Neural crest cell (in vitro differentiated cells): ENCODE measurements at regions not wholly inside any gene's neighbourhood (a gene's known extent, or its start where the extent isn't known, plus 50 kb on each side); places are given as distances from the start of the nearest gene placed in this dataset.
A peak's percentile ranks its signal among the peaks of the same experiment; 100 is the strongest.

Source experiments
- DNase-seq: peaks from one replicate; pipeline ENCODE4 v3.0.0; 2021; ENCODE audit warnings: low read depth, mixed read lengths, low spot score
- H3K27ac Mint-ChIP-seq: one replicate; pipeline ENCODE4 v1.8.0; 2021; ENCODE audit warnings: mild to moderate bottlenecking, mixed read lengths; ENCODE audit not compliant: unreplicated experiment
- H3K27me3 Mint-ChIP-seq: 2 replicates; pipeline ENCODE4 v1.8.0; 2021; ENCODE audit warnings: low read depth, mild to moderate bottlenecking, mixed read lengths
- H3K36me3 Mint-ChIP-seq: 2 replicates; pipeline ENCODE4 v1.8.0; 2021; ENCODE audit warnings: low read depth, mild to moderate bottlenecking, mixed read lengths
- H3K4me1 Mint-ChIP-seq: 2 replicates; pipeline ENCODE4 v1.8.0; 2021; ENCODE audit warnings: mixed read lengths
- H3K4me3 Mint-ChIP-seq: one replicate; pipeline ENCODE4 v1.8.0; 2021; ENCODE audit warnings: mild to moderate bottlenecking, mixed read lengths
- H3K9me3 Mint-ChIP-seq: 2 replicates; pipeline ENCODE4 v1.8.0; 2021; ENCODE audit warnings: mixed read lengths
- TF ChIP-seq, protein P1 (sequence below): fragments of 200-600 bp; sonication (generic); conservative IDR thresholded peaks from 2 replicates; pipeline ENCODE4 v1.5.0; 2021; ENCODE audit warnings: antibody characterized with exemption, mild to moderate bottlenecking

DNA sequence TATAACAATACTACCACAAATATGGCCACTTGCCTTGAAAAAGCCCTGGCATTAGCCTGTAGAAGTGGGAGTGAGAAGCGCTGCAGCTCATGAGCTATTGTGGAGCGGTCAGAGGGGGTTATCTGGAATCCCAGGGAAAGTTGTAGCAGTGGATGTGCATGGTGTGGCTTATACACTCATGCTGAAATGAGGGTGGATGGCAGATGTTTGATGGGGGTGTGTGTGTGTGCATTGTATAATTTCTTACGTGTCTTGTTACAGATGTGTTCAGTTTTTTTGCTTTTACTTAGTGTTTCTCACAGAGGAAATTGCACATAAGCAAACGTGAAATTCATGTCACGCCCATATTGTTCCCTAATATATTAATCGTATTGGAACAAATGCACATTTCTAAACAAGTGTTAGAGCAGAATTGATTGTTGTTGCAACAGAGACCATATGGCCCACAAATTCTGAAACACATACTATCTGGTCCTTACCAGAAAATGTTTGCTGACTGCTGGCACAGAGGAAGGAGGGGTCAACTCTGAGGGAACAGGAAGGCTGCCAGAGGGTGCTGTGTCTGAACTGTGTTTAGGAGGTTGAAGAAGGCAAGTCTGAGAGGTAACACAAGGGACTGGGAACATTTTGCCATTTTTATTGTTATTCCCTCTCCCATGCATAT lies 200.0 kb upstream of the CFAP20DC start:
- Mint-ChIP-seq H3K4me3 (no peak overlapping the region), H3K27ac (peak overlapping the region; percentile 44), H3K36me3 (no peaks in the 10 kb centered on the region), H3K4me1 (peaks cover 50% of the 10 kb centered on the region), H3K9me3 (no peaks in the 10 kb centered on the region), H3K27me3 (no peaks in the 10 kb centered on the region)
- no peak for DNase-seq
- TF ChIP-seq, protein P1, sequence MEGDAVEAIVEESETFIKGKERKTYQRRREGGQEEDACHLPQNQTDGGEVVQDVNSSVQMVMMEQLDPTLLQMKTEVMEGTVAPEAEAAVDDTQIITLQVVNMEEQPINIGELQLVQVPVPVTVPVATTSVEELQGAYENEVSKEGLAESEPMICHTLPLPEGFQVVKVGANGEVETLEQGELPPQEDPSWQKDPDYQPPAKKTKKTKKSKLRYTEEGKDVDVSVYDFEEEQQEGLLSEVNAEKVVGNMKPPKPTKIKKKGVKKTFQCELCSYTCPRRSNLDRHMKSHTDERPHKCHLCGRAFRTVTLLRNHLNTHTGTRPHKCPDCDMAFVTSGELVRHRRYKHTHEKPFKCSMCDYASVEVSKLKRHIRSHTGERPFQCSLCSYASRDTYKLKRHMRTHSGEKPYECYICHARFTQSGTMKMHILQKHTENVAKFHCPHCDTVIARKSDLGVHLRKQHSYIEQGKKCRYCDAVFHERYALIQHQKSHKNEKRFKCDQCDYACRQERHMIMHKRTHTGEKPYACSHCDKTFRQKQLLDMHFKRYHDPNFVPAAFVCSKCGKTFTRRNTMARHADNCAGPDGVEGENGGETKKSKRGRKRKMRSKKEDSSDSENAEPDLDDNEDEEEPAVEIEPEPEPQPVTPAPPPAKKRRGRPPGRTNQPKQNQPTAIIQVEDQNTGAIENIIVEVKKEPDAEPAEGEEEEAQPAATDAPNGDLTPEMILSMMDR = no peak

DNA sequence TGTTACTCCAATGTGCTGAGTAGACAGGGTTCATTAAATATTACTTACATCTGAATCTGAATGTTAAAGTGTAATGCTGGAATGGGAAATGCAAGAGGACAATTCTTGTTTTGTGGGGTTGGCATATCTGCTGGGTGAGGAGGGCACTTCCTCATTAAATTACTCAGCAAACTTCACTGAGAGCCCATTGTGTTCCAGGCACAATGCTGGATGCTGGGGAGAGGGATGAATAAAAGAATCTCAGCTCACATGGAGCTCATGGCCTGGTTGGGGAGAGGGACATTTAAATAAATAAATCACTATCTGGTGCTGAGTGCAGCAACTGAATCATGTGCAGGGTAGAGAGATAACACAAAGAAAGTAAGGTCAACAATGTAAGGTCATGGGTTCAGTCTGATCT lies 199.2 kb upstream of the CFAP20DC start:
- no peaks in the 10 kb centered on the region for H3K36me3 Mint-ChIP-seq
- H3K9me3 Mint-ChIP-seq = no peaks in the 10 kb centered on the region
- H3K4me3 Mint-ChIP-seq = no peak overlapping the region
- H3K27me3 Mint-ChIP-seq = no peaks in the 10 kb centered on the region
- peaks cover 50% of the 10 kb centered on the region for H3K4me1 Mint-ChIP-seq
- no peak for DNase-seq
- TF ChIP-seq, protein P1 = no peak
- H3K27ac Mint-ChIP-seq = peak overlapping the region; percentile 4

DNA sequence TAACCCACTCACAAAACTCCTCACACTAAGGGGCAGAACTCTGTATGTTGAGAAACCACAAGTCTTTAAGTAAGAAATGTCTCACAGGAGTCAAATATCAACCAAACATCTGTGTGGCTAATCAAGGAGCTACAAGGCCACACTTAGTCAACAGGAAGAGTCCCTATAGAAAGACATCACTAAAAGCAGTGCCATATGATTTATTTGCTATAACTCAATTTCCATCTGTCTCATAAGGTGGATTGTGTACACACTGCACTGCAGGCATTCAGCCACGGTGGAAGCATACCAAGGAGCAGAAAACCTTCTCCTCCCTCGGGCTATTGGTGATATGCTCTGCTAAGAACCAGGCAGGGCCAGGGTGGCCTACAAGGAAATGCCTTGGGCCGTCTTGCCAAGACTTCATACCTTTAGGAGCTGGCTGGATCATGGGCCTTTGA lies 197.6 kb upstream of the CFAP20DC start:
- Mint-ChIP-seq H3K4me1 (peaks cover 49% of the 10 kb centered on the region), H3K9me3 (peaks cover 3% of the 10 kb centered on the region), H3K27ac (no peak overlapping the region), H3K36me3 (no peaks in the 10 kb centered on the region), H3K4me3 (no peak overlapping the region), H3K27me3 (no peaks in the 10 kb centered on the region)
- TF ChIP-seq, protein P1 = no peak
- DNase-seq = no peak

DNA sequence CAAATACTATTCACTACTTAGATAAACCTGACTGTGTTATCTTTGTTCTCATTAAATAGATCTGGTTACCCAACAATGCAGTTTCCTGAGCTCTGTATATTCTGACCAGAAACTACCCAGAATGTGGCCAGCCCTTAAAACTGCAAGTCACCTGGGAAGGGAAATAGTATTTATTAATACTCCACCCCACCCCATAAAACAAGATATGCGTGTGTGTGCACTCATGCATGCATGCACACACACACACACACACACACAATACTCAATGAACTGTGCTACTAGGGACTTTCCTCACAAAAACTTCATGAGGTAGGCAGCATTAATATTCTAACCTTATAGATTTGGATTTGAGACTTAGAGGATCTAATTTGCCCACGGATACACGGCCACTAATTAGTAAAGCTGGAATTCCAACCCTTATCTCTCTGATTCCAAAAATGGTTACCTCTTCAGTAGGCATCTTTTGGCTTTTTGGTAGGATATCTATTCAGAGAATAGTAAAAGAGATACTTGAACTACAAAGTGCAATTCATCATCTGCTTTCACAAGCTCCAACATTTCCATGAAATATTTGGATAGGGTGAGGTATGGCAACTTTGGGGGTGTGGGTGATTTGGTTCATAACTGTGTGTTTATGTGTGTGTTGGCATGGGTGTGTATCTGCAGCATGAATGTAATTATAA lies 197.0 kb upstream of the CFAP20DC start:
- TF ChIP-seq, protein P1 = no peak
- no peak for DNase-seq
- Mint-ChIP-seq H3K27ac (no peak overlapping the region), H3K27me3 (no peaks in the 10 kb centered on the region), H3K36me3 (no peaks in the 10 kb centered on the region), H3K9me3 (peaks cover 3% of the 10 kb centered on the region), H3K4me1 (peaks cover 45% of the 10 kb centered on the region), H3K4me3 (no peak overlapping the region)

DNA sequence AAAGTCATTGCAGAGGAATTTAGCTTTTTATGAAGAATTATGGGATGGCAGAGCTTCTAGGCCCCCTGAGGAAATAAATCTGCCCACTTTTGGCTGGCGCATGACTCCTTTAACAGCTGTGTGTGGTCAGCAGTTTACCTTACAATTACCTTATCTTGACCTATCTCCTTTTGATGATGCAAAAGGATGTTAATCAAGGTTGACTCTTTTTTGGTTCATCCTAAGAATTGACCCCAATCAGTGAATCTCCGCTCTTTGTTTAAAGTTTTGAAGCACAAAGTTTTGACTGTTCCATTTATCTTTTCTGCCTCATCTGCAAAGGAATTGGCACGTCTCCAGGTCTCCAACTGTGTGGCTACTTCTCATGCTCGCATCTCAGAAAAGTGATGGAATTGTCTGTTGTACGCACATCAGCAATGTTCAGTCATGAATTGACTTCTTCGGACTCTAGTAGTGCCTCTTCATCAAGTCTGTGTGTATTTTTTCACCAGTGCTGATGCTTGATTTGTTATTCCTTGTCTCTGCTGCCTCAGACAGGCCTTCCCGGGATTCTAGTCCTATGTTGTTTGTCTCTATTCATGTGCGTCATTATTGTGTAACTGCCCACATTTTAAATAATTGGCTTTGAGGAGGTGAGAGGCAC lies 196.2 kb upstream of the CFAP20DC start:
- Mint-ChIP-seq H3K4me1 (peaks cover 38% of the 10 kb centered on the region), H3K27ac (peak overlapping the region; percentile 24), H3K36me3 (no peaks in the 10 kb centered on the region), H3K27me3 (no peaks in the 10 kb centered on the region), H3K9me3 (peaks cover 3% of the 10 kb centered on the region), H3K4me3 (no peak overlapping the region)
- TF ChIP-seq, protein P1 = no peak
- DNase-seq = no peak
